ENCODE measurements at regions not wholly inside any gene's neighbourhood (a gene's known extent, or its start where the extent isn't known, plus 50 kb on each side); places are given as distances from the start of the nearest gene placed in this dataset.

DNA sequence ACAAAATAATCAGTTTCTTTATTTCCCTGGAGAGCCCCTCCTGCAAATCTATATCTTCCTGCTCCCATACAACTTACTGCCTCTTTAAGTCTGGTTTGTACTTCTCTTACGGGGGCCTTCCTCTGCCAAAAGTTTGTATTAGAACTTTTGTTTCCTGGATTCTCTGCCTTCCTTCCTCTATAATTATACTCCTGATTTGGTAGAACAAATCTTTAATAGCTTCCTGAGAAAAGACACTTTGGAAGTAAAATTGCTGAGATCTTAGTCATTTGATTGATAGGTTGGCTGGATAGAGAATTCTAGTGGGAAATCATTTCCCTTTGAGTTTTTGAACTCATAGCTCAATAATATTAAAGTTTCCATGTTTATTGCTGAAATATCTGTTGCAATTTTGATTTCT, 499.2 kb downstream of the RAB38 start:
- TF ChIP-seq, protein P1, sequence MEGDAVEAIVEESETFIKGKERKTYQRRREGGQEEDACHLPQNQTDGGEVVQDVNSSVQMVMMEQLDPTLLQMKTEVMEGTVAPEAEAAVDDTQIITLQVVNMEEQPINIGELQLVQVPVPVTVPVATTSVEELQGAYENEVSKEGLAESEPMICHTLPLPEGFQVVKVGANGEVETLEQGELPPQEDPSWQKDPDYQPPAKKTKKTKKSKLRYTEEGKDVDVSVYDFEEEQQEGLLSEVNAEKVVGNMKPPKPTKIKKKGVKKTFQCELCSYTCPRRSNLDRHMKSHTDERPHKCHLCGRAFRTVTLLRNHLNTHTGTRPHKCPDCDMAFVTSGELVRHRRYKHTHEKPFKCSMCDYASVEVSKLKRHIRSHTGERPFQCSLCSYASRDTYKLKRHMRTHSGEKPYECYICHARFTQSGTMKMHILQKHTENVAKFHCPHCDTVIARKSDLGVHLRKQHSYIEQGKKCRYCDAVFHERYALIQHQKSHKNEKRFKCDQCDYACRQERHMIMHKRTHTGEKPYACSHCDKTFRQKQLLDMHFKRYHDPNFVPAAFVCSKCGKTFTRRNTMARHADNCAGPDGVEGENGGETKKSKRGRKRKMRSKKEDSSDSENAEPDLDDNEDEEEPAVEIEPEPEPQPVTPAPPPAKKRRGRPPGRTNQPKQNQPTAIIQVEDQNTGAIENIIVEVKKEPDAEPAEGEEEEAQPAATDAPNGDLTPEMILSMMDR (IDR thresholded peaks at IDR 0.05; ENCODE audit: unreplicated experiment), result no peak
- Mint-ChIP-seq H3K36me3 (ENCODE audit: insufficient read depth, unreplicated experiment) (no peaks in the 10 kb centered on the region), H3K27ac (ENCODE audit: low read depth, unreplicated experiment) (no peak overlapping the region), H3K9me3 (ENCODE audit: unreplicated experiment) (no peaks in the 10 kb centered on the region), H3K4me1 (ENCODE audit: insufficient read depth, unreplicated experiment) (no peaks in the 10 kb centered on the region), H3K4me3 (ENCODE audit: unreplicated experiment) (no peak overlapping the region), H3K27me3 (ENCODE audit: insufficient read depth, unreplicated experiment) (no peaks in the 10 kb centered on the region)
- BruUV-seq (replicated peaks), result no TSS peak
- ChIA-PET CTCF (no interaction called here), POLR2A (no interaction called here)
- intact Hi-C loops (cut with micrococcal nuclease), result no loop called here
- DNase-seq (ENCODE audit: unreplicated experiment), result no peak

DNA sequence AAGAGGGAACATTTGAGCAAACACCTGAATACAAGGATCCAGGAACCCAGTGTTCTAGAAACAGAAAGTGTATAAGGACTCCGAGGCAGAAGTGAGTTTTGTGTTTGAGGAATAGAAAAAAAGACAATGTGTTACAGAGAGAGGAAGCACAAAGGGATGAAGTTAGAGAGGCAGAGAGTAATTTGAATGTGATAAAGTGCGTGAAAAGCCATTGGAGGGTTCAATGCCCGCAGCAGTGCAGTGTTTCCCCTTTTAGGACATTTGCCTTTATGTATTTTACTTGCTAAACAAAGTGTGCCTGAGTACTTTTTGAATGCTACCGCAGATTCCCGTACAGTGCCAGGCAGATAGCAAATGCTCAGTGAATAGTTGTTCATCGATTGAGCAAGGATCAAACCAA, 508.5 kb downstream of the RAB38 start:
- CTCF ChIA-PET, result interaction anchor here (0.7 kb wide), 1 partner anchor 86 kb away, joined by 3 read pairs; no protein-coding TSS in a partner anchor
- H3K4me1 Mint-ChIP-seq (ENCODE audit: insufficient read depth, unreplicated experiment), result no peaks in the 10 kb centered on the region
- intact Hi-C loops (cut with micrococcal nuclease), result no loop called here
- no peaks in the 10 kb centered on the region for H3K36me3 Mint-ChIP-seq (ENCODE audit: insufficient read depth, unreplicated experiment)
- H3K27me3 Mint-ChIP-seq (ENCODE audit: insufficient read depth, unreplicated experiment), result no peaks in the 10 kb centered on the region
- no peak overlapping the region for H3K4me3 Mint-ChIP-seq (ENCODE audit: unreplicated experiment)
- no TSS peak for BruUV-seq (replicated peaks)
- DNase-seq (ENCODE audit: unreplicated experiment), result no peak
- TF ChIP-seq, protein P1 (IDR thresholded peaks at IDR 0.05; ENCODE audit: unreplicated experiment), result no peak
- no peak overlapping the region for H3K27ac Mint-ChIP-seq (ENCODE audit: low read depth, unreplicated experiment)
- POLR2A ChIA-PET, result no interaction called here
- no peaks in the 10 kb centered on the region for H3K9me3 Mint-ChIP-seq (ENCODE audit: unreplicated experiment)

DNA sequence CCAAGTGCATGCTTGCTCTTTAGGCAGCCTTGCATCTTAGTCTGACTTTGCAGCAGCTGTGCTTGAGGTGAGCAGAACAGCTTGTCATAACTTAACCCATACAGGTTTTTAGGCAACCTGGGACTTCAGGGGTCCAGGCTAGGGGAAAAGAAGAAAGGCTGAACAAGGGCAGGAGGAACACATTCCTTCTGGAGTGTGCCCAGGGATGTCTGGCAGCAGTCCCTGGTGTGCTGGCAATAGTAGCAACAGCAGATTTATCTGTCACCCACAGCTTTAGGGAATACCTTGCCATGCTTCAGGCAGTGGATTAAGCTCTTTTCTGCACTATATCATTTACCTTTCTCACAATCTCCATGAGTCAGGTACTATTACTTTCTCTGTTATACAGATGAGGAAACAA, 513.0 kb downstream of the RAB38 start:
- ChIA-PET POLR2A (no interaction called here), CTCF (interaction anchor here (0.9 kb wide), 1 partner anchor 60 kb away, joined by 4 read pairs; no protein-coding TSS in a partner anchor)
- no peaks in the 10 kb centered on the region for H3K4me1 Mint-ChIP-seq (ENCODE audit: insufficient read depth, unreplicated experiment)
- no TSS peak for BruUV-seq (replicated peaks)
- no peaks in the 10 kb centered on the region for H3K36me3 Mint-ChIP-seq (ENCODE audit: insufficient read depth, unreplicated experiment)
- no peak for DNase-seq (ENCODE audit: unreplicated experiment)
- H3K27ac Mint-ChIP-seq (ENCODE audit: low read depth, unreplicated experiment), result no peak overlapping the region
- intact Hi-C loops (cut with micrococcal nuclease), result no loop called here
- no peaks in the 10 kb centered on the region for H3K9me3 Mint-ChIP-seq (ENCODE audit: unreplicated experiment)
- TF ChIP-seq, protein P1 (IDR thresholded peaks at IDR 0.05; ENCODE audit: unreplicated experiment), result no peak
- no peaks in the 10 kb centered on the region for H3K27me3 Mint-ChIP-seq (ENCODE audit: insufficient read depth, unreplicated experiment)
- H3K4me3 Mint-ChIP-seq (ENCODE audit: unreplicated experiment), result no peak overlapping the region

DNA sequence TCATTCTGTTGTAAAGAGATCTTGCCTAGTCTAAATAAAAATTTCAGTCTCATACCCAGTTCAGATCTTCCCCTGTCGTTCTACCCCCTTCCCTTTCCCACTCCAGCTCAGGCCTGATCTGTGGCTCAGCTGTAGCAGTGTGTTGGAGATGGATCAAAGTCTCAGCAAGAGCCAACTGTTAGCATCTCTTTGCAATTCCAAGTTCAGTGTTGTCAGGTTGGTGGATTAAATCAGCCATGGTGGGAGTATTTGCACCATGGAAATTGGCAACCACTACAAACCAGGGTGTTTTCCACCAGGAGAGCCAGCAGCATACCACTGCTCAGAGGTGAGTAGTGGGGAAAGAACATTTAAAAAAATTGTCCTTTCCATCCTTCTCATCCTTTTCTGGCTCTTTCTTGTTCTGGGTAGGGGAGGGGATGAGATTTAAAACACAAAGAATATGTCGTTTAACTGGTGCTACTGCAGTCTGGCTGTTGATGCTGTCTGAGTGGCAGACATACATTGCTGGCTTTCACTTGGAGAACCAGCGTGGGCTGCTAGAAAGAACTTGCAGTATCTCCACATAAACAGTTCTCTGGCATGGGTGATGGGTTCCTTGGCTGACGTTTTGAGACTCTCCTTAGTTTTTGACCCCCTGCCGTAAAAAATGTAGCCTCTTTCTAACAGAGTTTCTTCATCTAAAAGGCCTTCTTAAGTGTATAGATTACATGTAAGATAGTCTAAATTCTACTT, 514.1 kb downstream of the RAB38 start:
- no TSS peak for BruUV-seq (replicated peaks)
- intact Hi-C loops (cut with micrococcal nuclease), result no loop called here
- Mint-ChIP-seq H3K27ac (ENCODE audit: low read depth, unreplicated experiment) (no peak overlapping the region), H3K4me1 (ENCODE audit: insufficient read depth, unreplicated experiment) (no peaks in the 10 kb centered on the region), H3K9me3 (ENCODE audit: unreplicated experiment) (no peaks in the 10 kb centered on the region), H3K4me3 (ENCODE audit: unreplicated experiment) (no peak overlapping the region), H3K36me3 (ENCODE audit: insufficient read depth, unreplicated experiment) (no peaks in the 10 kb centered on the region), H3K27me3 (ENCODE audit: insufficient read depth, unreplicated experiment) (no peaks in the 10 kb centered on the region)
- no peak for DNase-seq (ENCODE audit: unreplicated experiment)
- TF ChIP-seq, protein P1 (IDR thresholded peaks at IDR 0.05; ENCODE audit: unreplicated experiment), result no peak
- POLR2A ChIA-PET, result no interaction called here
- CTCF ChIA-PET, result interaction anchor here (0.6 kb wide), 2 partner anchors 108 to 127 kb away, joined by 3 to 4 read pairs; no protein-coding TSS in a partner anchor

Data from MCF 10A (cell line).